ENCODE measurements at regions not wholly inside any gene's neighbourhood (a gene's known extent, or its start where the extent isn't known, plus 50 kb on each side); places are given as distances from the start of the nearest gene placed in this dataset.

DNA sequence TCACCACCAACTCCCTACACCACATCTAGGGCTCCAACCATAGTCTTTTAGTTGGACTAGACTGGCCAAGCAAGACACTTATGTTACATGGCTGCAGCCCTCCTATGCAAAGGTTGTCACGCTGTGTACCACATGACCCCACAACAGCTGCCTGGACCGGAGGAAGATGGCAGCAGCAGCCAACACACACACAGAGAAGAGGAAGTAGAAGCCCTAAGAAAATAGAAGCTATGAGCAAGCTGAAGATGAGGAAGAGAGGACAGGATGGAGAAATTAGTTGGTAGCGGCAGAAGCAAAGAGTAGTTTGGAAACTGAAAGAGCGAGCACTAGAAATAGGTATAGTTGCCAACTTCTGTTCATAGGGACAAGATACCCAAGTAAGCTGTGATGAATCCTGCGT is 60.8 kb upstream of the RALGPS2 start:
- TF ChIP-seq RAD21 (IDR thresholded peaks at IDR 0.05; ENCODE audit: low read depth): no peak

- TF ChIP-seq CREB1 (IDR thresholded peaks at IDR 0.05; ENCODE audit: low read depth) (no peak), ZBTB7A (IDR thresholded peaks at IDR 0.05; ENCODE audit: low read depth) (no peak), EP300 (IDR thresholded peaks at IDR 0.05; ENCODE audit: borderline replicate concordance) (no peak), RAD21 (IDR thresholded peaks at IDR 0.05; ENCODE audit: low read depth) (no peak), MAX (IDR thresholded peaks at IDR 0.05) (no peak), CEBPB (IDR thresholded peaks at IDR 0.05) (no peak), YY1 (IDR thresholded peaks at IDR 0.05; ENCODE audit: low read depth) (no peak), FOXM1 (IDR thresholded peaks at IDR 0.05; ENCODE audit: borderline replicate concordance, low read depth) (no peak)
- TF ChIP-seq, protein P1, sequence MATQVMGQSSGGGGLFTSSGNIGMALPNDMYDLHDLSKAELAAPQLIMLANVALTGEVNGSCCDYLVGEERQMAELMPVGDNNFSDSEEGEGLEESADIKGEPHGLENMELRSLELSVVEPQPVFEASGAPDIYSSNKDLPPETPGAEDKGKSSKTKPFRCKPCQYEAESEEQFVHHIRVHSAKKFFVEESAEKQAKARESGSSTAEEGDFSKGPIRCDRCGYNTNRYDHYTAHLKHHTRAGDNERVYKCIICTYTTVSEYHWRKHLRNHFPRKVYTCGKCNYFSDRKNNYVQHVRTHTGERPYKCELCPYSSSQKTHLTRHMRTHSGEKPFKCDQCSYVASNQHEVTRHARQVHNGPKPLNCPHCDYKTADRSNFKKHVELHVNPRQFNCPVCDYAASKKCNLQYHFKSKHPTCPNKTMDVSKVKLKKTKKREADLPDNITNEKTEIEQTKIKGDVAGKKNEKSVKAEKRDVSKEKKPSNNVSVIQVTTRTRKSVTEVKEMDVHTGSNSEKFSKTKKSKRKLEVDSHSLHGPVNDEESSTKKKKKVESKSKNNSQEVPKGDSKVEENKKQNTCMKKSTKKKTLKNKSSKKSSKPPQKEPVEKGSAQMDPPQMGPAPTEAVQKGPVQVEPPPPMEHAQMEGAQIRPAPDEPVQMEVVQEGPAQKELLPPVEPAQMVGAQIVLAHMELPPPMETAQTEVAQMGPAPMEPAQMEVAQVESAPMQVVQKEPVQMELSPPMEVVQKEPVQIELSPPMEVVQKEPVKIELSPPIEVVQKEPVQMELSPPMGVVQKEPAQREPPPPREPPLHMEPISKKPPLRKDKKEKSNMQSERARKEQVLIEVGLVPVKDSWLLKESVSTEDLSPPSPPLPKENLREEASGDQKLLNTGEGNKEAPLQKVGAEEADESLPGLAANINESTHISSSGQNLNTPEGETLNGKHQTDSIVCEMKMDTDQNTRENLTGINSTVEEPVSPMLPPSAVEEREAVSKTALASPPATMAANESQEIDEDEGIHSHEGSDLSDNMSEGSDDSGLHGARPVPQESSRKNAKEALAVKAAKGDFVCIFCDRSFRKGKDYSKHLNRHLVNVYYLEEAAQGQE (IDR thresholded peaks at IDR 0.05; ENCODE audit: low read depth): no peak
Observed at GRCh38 chr1:178665579-178665978, 59.5 kb upstream of the RALGPS2 start.

GRCh38 chr1:178672434-178672833 is 52.6 kb upstream of the RALGPS2 start:
- TF ChIP-seq EP300 (IDR thresholded peaks at IDR 0.05; ENCODE audit: borderline replicate concordance) (no peak), CREB1 (IDR thresholded peaks at IDR 0.05; ENCODE audit: low read depth) (no peak), MAX (IDR thresholded peaks at IDR 0.05) (no peak), USF1 (IDR thresholded peaks at IDR 0.05) (no peak)
- TF ChIP-seq, protein P1 (IDR thresholded peaks at IDR 0.05; ENCODE audit: low read depth): no peak

Data from Ishikawa (cell line).